ENCODE measurements at regions not wholly inside any gene's neighbourhood (a gene's known extent, or its start where the extent isn't known, plus 50 kb on each side); places are given as distances from the start of the nearest gene placed in this dataset.

DNA sequence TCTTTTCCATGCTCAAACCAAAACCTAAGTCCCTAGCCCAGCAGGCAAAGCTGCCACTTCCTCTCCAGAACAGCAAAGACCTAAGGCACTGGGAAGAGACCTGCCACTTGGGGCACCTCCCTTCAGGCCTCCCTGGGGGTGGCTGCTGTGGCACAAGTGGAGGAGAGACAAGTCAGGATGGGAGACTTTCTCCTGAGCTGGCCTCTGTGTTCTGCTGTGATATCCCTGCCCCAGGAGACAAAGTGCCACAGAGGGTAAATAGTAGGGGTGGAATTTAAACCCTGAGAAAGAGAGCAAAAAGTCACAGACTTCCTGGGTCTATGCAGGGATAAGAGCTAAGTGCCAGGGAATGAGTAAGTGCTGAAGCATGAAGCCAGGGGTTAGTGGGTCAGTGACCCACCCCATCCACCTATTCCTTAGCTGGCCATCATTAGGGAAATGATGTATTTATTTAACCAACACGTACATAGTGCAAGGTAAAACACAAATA is 84.2 kb downstream of the MRPL14 start (continued):
- TF ChIP-seq, protein P1, sequence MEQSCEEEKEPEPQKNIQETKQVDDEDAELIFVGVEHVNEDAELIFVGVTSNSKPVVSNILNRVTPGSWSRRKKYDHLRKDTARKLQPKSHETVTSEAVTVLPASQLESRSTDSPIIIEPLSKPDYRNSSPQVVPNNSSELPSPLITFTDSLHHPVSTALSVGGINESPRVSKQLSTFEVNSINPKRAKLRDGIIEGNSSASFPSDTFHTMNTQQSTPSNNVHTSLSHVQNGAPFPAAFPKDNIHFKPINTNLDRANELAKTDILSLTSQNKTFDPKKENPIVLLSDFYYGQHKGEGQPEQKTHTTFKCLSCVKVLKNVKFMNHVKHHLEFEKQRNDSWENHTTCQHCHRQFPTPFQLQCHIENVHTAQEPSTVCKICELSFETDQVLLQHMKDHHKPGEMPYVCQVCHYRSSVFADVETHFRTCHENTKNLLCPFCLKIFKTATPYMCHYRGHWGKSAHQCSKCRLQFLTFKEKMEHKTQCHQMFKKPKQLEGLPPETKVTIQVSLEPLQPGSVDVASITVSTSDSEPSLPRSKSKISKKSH (CRISPR knock-in tag; IDR thresholded peaks at IDR 0.05; ENCODE audit: borderline replicate concordance) = no peak
- TF ChIP-seq TBX3 (IDR thresholded peaks at IDR 0.05; ENCODE audit: borderline replicate concordance) (no peak), MAF1 (CRISPR knock-in tag; IDR thresholded peaks at IDR 0.05; ENCODE audit: borderline replicate concordance) (no peak), FOXA3 (CRISPR knock-in tag; IDR thresholded peaks at IDR 0.05) (peak; percentile 59), SRSF1 (optimal IDR thresholded peaks at IDR 0.05; ENCODE audit: low read depth, low read length) (no peak), KMT2B (CRISPR knock-in tag; IDR thresholded peaks at IDR 0.05) (no peak), ZNF335 (CRISPR knock-in tag; IDR thresholded peaks at IDR 0.05) (no peak; the same call in 1 of the 2 replicates), ZNF766 (CRISPR knock-in tag; IDR thresholded peaks at IDR 0.05; ENCODE audit: borderline replicate concordance) (no peak), ZSCAN9 (CRISPR knock-in tag; IDR thresholded peaks at IDR 0.05; ENCODE audit: borderline replicate concordance) (0 out of 2 replicates have a peak, but pooled peaks have one; percentile 25), ZNF138 (CRISPR knock-in tag; IDR thresholded peaks at IDR 0.05; ENCODE audit: low read depth) (no peak), ZNF609 (CRISPR knock-in tag; IDR thresholded peaks at IDR 0.05; ENCODE audit: borderline replicate concordance) (no peak), TEAD3 (CRISPR knock-in tag; optimal IDR thresholded peaks at IDR 0.05; ENCODE audit: borderline replicate concordance) (peak; percentile 84)
- TF ChIP-seq, protein P2, sequence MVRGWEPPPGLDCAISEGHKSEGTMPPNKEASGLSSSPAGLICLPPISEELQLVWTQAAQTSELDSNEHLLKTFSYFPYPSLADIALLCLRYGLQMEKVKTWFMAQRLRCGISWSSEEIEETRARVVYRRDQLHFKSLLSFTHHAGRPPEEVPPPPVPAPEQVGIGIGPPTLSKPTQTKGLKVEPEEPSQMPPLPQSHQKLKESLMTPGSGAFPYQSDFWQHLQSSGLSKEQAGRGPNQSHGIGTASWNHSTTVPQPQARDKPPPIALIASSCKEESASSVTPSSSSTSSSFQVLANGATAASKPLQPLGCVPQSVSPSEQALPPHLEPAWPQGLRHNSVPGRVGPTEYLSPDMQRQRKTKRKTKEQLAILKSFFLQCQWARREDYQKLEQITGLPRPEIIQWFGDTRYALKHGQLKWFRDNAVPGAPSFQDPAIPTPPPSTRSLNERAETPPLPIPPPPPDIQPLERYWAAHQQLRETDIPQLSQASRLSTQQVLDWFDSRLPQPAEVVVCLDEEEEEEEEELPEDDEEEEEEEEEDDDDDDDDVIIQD (CRISPR knock-in tag; IDR thresholded peaks at IDR 0.05; ENCODE audit: low read depth) = no peak
- TF ChIP-seq, protein P3, sequence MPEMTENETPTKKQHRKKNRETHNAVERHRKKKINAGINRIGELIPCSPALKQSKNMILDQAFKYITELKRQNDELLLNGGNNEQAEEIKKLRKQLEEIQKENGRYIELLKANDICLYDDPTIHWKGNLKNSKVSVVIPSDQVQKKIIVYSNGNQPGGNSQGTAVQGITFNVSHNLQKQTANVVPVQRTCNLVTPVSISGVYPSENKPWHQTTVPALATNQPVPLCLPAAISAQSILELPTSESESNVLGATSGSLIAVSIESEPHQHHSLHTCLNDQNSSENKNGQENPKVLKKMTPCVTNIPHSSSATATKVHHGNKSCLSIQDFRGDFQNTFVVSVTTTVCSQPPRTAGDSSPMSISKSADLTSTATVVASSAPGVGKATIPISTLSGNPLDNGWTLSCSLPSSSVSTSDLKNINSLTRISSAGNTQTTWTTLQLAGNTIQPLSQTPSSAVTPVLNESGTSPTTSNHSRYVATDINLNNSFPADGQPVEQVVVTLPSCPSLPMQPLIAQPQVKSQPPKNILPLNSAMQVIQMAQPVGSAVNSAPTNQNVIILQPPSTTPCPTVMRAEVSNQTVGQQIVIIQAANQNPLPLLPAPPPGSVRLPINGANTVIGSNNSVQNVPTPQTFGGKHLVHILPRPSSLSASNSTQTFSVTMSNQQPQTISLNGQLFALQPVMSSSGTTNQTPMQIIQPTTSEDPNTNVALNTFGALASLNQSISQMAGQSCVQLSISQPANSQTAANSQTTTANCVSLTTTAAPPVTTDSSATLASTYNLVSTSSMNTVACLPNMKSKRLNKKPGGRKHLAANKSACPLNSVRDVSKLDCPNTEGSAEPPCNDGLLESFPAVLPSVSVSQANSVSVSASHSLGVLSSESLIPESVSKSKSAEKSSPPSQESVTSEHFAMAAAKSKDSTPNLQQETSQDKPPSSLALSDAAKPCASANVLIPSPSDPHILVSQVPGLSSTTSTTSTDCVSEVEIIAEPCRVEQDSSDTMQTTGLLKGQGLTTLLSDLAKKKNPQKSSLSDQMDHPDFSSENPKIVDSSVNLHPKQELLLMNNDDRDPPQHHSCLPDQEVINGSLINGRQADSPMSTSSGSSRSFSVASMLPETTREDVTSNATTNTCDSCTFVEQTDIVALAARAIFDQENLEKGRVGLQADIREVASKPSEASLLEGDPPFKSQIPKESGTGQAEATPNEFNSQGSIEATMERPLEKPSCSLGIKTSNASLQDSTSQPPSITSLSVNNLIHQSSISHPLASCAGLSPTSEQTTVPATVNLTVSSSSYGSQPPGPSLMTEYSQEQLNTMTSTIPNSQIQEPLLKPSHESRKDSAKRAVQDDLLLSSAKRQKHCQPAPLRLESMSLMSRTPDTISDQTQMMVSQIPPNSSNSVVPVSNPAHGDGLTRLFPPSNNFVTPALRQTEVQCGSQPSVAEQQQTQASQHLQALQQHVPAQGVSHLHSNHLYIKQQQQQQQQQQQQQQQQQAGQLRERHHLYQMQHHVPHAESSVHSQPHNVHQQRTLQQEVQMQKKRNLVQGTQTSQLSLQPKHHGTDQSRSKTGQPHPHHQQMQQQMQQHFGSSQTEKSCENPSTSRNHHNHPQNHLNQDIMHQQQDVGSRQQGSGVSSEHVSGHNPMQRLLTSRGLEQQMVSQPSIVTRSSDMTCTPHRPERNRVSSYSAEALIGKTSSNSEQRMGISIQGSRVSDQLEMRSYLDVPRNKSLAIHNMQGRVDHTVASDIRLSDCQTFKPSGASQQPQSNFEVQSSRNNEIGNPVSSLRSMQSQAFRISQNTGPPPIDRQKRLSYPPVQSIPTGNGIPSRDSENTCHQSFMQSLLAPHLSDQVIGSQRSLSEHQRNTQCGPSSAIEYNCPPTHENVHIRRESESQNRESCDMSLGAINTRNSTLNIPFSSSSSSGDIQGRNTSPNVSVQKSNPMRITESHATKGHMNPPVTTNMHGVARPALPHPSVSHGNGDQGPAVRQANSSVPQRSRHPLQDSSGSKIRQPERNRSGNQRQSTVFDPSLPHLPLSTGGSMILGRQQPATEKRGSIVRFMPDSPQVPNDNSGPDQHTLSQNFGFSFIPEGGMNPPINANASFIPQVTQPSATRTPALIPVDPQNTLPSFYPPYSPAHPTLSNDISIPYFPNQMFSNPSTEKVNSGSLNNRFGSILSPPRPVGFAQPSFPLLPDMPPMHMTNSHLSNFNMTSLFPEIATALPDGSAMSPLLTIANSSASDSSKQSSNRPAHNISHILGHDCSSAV (CRISPR knock-in tag; IDR thresholded peaks at IDR 0.05; ENCODE audit: borderline replicate concordance) = no peak
